K562 (cell line): ENCODE measurements at regions not wholly inside any gene's neighbourhood (a gene's known extent, or its start where the extent isn't known, plus 50 kb on each side); places are given as distances from the start of the nearest gene placed in this dataset.

Source experiments
- ATAC-seq: fragments of 200-7000 bp; cut with Tn5 transposase; 3 replicates; pipeline ENCODE4 v1.9.1; 2020; ENCODE audit warnings: moderate library complexity
- BruUV-seq: library from RNA; stranded (reverse); fragments of 400-500 nt; replicated peaks from 2 replicates; lab custom pipeline; 2021; lab: Mats Ljungman, UMichigan
- CTCF ChIA-PET: fragments of 300-600 bp; formaldehyde crosslinking; extraction: SDS; loops from one replicate; lab custom pipeline; 2021; ENCODE audit warnings: low intra/inter-chr PET ratio; lab: Yijun Ruan, JAX
- POLR2A ChIA-PET: fragments of 300-600, 350-650 bp; sonication (Branson Sonifier 250); formaldehyde crosslinking; extraction: SDS; loops from one replicate; lab custom pipeline; 2021; ENCODE audit warnings: antibody characterized with exemption, inconsistent platforms; lab: Yijun Ruan, JAX
- DNase-seq, 4 experiments: peaks; one replicate each; pipeline versions ENCODE4 v3.0.0 to v3.0.0-alpha.2; 2011 to 2018; ENCODE audit warnings: low spot score in 3 of 4, mixed read lengths in 3 of 4; ENCODE audit errors: extremely low read depth in 1 of 4
- FAIRE-seq: peaks from 2 replicates; lab custom pipeline; 2011; peaks lifted over from hg19 to GRCh38; lab: Jason Lieb, UNC
- H2AFZ ChIP-seq: 2 replicates; pipeline ENCODE4 v1.6.0; 2011; ENCODE audit warnings: low read depth, low read length, control low read depth, inconsistent platforms
- H3K27ac ChIP-seq: fragments of 200-600 bp; 3 replicates; pipeline ENCODE4 v1.8.0; 2011; ENCODE audit warnings: low read depth, mild to moderate bottlenecking, control low read depth, inconsistent platforms, low read length, moderate library complexity, mixed read lengths; ENCODE audit errors: extremely low read depth
- H3K27me3 ChIP-seq, 2 experiments: fragments of 300-600 bp in 1 of 2; 2 replicates in 1 of 2; 3 replicates in 1 of 2; pipeline versions ENCODE4 v1.6.0 to v1.8.0; 2011; ENCODE audit warnings: inconsistent platforms in 2 of 2, low read length in 2 of 2, mild to moderate bottlenecking in 1 of 2, mixed read lengths in 1 of 2, moderate library complexity in 1 of 2; ENCODE audit not compliant: control insufficient read depth in 2 of 2, insufficient read depth in 2 of 2
- H3K36me3 ChIP-seq: fragments of 300-600 bp; 3 replicates; pipeline ENCODE4 v1.8.0; 2011; ENCODE audit warnings: mild to moderate bottlenecking, low read length, inconsistent platforms; ENCODE audit not compliant: control insufficient read depth, insufficient read depth
- H3K4me1 ChIP-seq, 2 experiments: fragments of 200-600 bp in 1 of 2; replicated peaks in 1 of 2; 2 replicates in 1 of 2; 3 replicates in 1 of 2; pipeline versions ENCODE4 v1.5.1 to v1.8.0; 2011; ENCODE audit warnings: inconsistent platforms in 2 of 2, low read length in 2 of 2, mild to moderate bottlenecking in 1 of 2, mixed read lengths in 1 of 2, moderate library complexity in 1 of 2; ENCODE audit not compliant: control insufficient read depth in 2 of 2, insufficient read depth in 2 of 2
- H3K4me2 ChIP-seq: 2 replicates; pipeline ENCODE4 v1.6.1; 2011; ENCODE audit warnings: low read length, control low read depth, inconsistent platforms, mixed read lengths; ENCODE audit not compliant: insufficient read depth
- H3K4me3 ChIP-seq: fragments of 200-600 bp; sonication (generic), shearing (Covaris generic); 2 replicates; pipeline ENCODE4 v1.5.1; 2016; ENCODE audit warnings: control low read depth, inconsistent platforms
- H3K79me2 ChIP-seq: fragments of 200-600 bp; 3 replicates; pipeline ENCODE4 v1.8.0; 2011; ENCODE audit warnings: low read length, inconsistent platforms; ENCODE audit not compliant: control insufficient read depth, insufficient read depth
- H3K9ac ChIP-seq, 2 experiments: 2 replicates each; pipeline versions ENCODE4 v1.6.0 to v1.6.1; 2011; ENCODE audit warnings: low read depth in 2 of 2, low read length in 2 of 2, control low read depth in 1 of 2, inconsistent platforms in 1 of 2, mild to moderate bottlenecking in 1 of 2, mixed read lengths in 1 of 2; ENCODE audit not compliant: insufficient read depth in 1 of 2
- H3K9me1 ChIP-seq: one replicate; pipeline ENCODE4 v1.6.0; 2011; ENCODE audit warnings: inconsistent platforms, mild to moderate bottlenecking, low read length, moderate library complexity; ENCODE audit not compliant: control insufficient read depth, insufficient read depth
- H3K9me3 ChIP-seq: replicated peaks from 2 replicates; pipeline ENCODE4 v1.5.1; 2011; ENCODE audit warnings: low read depth, low read length, inconsistent platforms; ENCODE audit not compliant: control insufficient read depth, insufficient read depth
- H4K20me1 ChIP-seq: replicated peaks from 2 replicates; pipeline ENCODE4 v1.6.1; 2011; ENCODE audit warnings: low read length, inconsistent platforms, mixed read lengths; ENCODE audit not compliant: control insufficient read depth, insufficient read depth
- CXXC5 ChIP-seq: fragments of 250-450 bp; sonication (Bioruptor Pico); IDR thresholded peaks from 2 replicates; pipeline ENCODE4 v1.8.0; 2022; ENCODE audit warnings: inconsistent platforms, mild to moderate bottlenecking, moderate library complexity
- MAFG ChIP-seq: fragments of 450-650 bp; conservative IDR thresholded peaks from 2 replicates; pipeline ENCODE4 v1.6.1; 2016; ENCODE audit warnings: missing genetic modification characterization, missing compliant biosample characterization
- RBM34 ChIP-seq: fragments of 200-400 bp; formaldehyde crosslinking; IDR thresholded peaks from 2 replicates; pipeline ENCODE4 v1.6.1; 2018; ENCODE audit warnings: low read length, borderline replicate concordance; ENCODE audit not compliant: insufficient read depth
- SLC30A9 ChIP-seq: fragments of 250-450 bp; sonication (Bioruptor Pico); IDR thresholded peaks from 2 replicates; pipeline ENCODE4 v1.8.0; 2022; ENCODE audit warnings: mild to moderate bottlenecking, moderate library complexity
- ZNF354B ChIP-seq: fragments of 250-450 bp; sonication (Bioruptor Pico); IDR thresholded peaks from 2 replicates; pipeline ENCODE4 v1.4.0; 2020
- WGBS: fragments of 100-300 bp; shearing (Covaris generic); methylation state at CpG from one replicate; pipeline ENCODE4 v1.1.6; 2016; ENCODE audit warnings: low coverage, mixed read lengths; ENCODE audit not compliant: insufficient coverage; ENCODE audit errors: missing lambda C conversion rate; 5-methylcytosine and 5-hydroxymethylcytosine counted together
- in situ Hi-C: fragments of 300-500 bp; cut with MboI; formaldehyde crosslinking; loops from 4 replicates; pipeline ENCODE4 v1.15.0; 2018; ENCODE audit warnings: inconsistent platforms, mixed read lengths
- intact Hi-C: fragments of 100-400 bp; cut with micrococcal nuclease; formaldehyde crosslinking; loops from 2 replicates; pipeline ENCODE4 v1.14.2; 2022
- TF ChIP-seq, protein P1 (sequence below): fragments of 450-650 bp; conservative IDR thresholded peaks from 2 replicates; pipeline ENCODE4 v1.6.1; 2016; ENCODE audit warnings: missing genetic modification characterization, low read depth, mild to moderate bottlenecking, control low read depth, missing compliant biosample characterization
- TF ChIP-seq, protein P2 (sequence below), 2 experiments: fragments of 250-450 bp in 1 of 2; fragments of 450-650 bp in 1 of 2; sonication (Bioruptor Pico) in 1 of 2; IDR thresholded peaks; 2 replicates each; pipeline versions ENCODE4 v1.6.1 to v1.8.0; 2016 to 2021; ENCODE audit warnings: mild to moderate bottlenecking in 2 of 2, moderate library complexity in 2 of 2, missing compliant biosample characterization in 1 of 2, missing genetic modification characterization in 1 of 2
- TF ChIP-seq, protein P3 (sequence below): fragments of 250-450 bp; sonication (Bioruptor Pico); IDR thresholded peaks from 2 replicates; pipeline ENCODE4 v1.4.0; 2020; ENCODE audit warnings: mild to moderate bottlenecking, moderate library complexity

DNA sequence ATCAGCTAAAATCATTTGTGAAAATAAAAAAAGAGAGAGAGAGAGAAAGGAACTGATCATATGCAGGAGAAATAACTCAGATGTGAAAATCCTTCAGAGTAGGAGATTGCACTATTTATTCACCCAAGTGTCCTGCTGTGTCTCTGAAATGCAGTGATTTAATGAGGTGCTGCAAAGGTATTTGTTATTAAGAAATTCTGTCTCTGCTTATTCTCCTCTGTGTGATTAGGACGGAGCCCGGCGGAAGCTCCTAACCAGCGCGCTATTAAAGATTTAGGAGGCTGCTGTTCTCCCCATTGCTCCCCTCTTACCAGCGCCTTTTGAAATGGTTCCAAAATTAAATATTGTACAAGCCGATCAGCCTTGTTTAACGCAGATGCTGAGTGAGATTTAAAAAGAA, 528.3 kb downstream of the BUD13 start (continued):
- no peak for TF ChIP-seq CXXC5 (CRISPR knock-in tag)
- no peak for TF ChIP-seq SLC30A9
- TF ChIP-seq, protein P1, sequence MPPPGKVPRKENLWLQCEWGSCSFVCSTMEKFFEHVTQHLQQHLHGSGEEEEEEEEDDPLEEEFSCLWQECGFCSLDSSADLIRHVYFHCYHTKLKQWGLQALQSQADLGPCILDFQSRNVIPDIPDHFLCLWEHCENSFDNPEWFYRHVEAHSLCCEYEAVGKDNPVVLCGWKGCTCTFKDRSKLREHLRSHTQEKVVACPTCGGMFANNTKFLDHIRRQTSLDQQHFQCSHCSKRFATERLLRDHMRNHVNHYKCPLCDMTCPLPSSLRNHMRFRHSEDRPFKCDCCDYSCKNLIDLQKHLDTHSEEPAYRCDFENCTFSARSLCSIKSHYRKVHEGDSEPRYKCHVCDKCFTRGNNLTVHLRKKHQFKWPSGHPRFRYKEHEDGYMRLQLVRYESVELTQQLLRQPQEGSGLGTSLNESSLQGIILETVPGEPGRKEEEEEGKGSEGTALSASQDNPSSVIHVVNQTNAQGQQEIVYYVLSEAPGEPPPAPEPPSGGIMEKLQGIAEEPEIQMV, result no peak
- TF ChIP-seq, protein P2, sequence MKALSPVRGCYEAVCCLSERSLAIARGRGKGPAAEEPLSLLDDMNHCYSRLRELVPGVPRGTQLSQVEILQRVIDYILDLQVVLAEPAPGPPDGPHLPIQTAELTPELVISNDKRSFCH (CRISPR knock-in tag; IDR thresholded peaks at IDR 0.05), result no peak
- TF ChIP-seq, protein P2 (tag; IDR thresholded peaks at IDR 0.05), result no peak

DNA sequence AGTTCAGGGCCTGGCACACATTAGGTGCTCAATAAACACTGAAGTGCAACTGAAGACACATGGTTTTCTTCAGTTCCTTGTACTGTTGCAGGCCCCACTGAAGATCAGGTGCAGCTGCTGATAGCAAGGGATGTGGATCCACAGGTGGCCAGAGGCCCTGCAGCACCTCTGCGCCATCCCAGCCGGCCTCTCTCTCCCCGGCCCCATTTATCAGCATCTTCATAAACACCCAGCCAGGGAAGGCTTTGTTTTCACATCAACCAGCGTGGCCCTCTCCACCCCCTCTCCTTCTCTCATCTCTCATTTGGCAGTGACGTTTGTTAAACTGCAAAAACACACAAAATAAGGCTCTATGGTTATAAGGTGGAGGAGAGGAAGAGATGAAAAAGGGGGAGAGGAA, 528.8 kb downstream of the BUD13 start:
- intact Hi-C loops, result no loop called here
- in situ Hi-C loops, result no loop called here
- no peak for TF ChIP-seq ZNF354B (CRISPR knock-in tag)
- TF ChIP-seq RBM34, result no peak
- TF ChIP-seq, protein P3, sequence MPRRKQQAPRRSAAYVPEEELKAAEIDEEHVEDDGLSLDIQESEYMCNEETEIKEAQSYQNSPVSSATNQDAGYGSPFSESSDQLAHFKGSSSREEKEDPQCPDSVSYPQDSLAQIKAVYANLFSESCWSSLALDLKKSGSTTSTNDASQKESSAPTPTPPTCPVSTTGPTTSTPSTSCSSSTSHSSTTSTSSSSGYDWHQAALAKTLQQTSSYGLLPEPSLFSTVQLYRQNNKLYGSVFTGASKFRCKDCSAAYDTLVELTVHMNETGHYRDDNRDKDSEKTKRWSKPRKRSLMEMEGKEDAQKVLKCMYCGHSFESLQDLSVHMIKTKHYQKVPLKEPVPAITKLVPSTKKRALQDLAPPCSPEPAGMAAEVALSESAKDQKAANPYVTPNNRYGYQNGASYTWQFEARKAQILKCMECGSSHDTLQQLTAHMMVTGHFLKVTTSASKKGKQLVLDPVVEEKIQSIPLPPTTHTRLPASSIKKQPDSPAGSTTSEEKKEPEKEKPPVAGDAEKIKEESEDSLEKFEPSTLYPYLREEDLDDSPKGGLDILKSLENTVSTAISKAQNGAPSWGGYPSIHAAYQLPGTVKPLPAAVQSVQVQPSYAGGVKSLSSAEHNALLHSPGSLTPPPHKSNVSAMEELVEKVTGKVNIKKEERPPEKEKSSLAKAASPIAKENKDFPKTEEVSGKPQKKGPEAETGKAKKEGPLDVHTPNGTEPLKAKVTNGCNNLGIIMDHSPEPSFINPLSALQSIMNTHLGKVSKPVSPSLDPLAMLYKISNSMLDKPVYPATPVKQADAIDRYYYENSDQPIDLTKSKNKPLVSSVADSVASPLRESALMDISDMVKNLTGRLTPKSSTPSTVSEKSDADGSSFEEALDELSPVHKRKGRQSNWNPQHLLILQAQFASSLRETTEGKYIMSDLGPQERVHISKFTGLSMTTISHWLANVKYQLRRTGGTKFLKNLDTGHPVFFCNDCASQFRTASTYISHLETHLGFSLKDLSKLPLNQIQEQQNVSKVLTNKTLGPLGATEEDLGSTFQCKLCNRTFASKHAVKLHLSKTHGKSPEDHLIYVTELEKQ (CRISPR knock-in tag), result no peak
- no peak for TF ChIP-seq MAFG (tag)

More for the DNA sequence above, 528.8 kb downstream of the BUD13 start:
- Histone ChIP-seq H3K4me2 (no peak overlapping the region), H3K9ac (no peak overlapping the region), H2AFZ (no peak overlapping the region), H3K79me2 (no peaks in the 10 kb centered on the region), H3K4me1 (no peaks in the 10 kb centered on the region), H3K4me3 (no peak overlapping the region), H3K9me3 (no peaks in the 10 kb centered on the region), H4K20me1 (no peaks in the 10 kb centered on the region), H3K9me1 (no peaks in the 10 kb centered on the region), H3K36me3 (no peaks in the 10 kb centered on the region), H3K27me3 (no peaks in the 10 kb centered on the region), H3K27ac (no peak overlapping the region)
- ChIA-PET POLR2A (no interaction called here), CTCF (no interaction called here)
- no TSS peak for BruUV-seq
- DNase-seq (no peak), FAIRE-seq (no peak), ATAC-seq (no peak)
- WGBS, result 0% methylated on average over 5 of the region's 5 CpGs
